Lower lobe of right lung (tissue), 2 donors: ENCODE measurements at regions not wholly inside any gene's neighbourhood (a gene's known extent, or its start where the extent isn't known, plus 50 kb on each side); places are given as distances from the start of the nearest gene placed in this dataset.

ENCODE experiments used
- ATAC-seq, 2 donors: fragments of 200-7000 bp; cut with Tn5 transposase; one replicate each; pipeline ENCODE4 v1.9.1; 2020 to 2022; ENCODE audit warnings: mild to moderate bottlenecking in 2 of 2, moderate library complexity in 2 of 2
- DNase-seq: peaks from one replicate; pipeline ENCODE4 v3.0.0-alpha.2; 2020
- H3K27ac ChIP-seq: fragments of 200-600 bp; one replicate; pipeline ENCODE4 v1.8.0; 2022
- H3K27me3 ChIP-seq: fragments of 200-600 bp; one replicate; pipeline ENCODE4 v1.8.0; 2022; ENCODE audit warnings: low read depth
- H3K36me3 ChIP-seq: fragments of 200-600 bp; one replicate; pipeline ENCODE4 v1.8.0; 2022; ENCODE audit warnings: mild to moderate bottlenecking
- H3K4me1 ChIP-seq: fragments of 200-600 bp; one replicate; pipeline ENCODE4 v1.8.0; 2022
- H3K4me3 ChIP-seq: fragments of 200-600 bp; one replicate; pipeline ENCODE4 v1.8.0; 2022; ENCODE audit warnings: mild to moderate bottlenecking
- H3K9me3 ChIP-seq: fragments of 200-600 bp; one replicate; pipeline ENCODE4 v1.8.0; 2022
- intact Hi-C: fragments of 100-400 bp; cut with DNase I; formaldehyde crosslinking; loops from one replicate; pipeline ENCODE4 v1.11.0; 2022
- TF ChIP-seq, protein P1 (sequence below): fragments of 200-600 bp; IDR thresholded peaks from one replicate; pipeline ENCODE4 v1.8.0; 2022; ENCODE audit warnings: antibody characterized with exemption, mild to moderate bottlenecking
- donor health status: DM: no; HTN: yes; CAD: no; lungs with severe emphysema.

DNA sequence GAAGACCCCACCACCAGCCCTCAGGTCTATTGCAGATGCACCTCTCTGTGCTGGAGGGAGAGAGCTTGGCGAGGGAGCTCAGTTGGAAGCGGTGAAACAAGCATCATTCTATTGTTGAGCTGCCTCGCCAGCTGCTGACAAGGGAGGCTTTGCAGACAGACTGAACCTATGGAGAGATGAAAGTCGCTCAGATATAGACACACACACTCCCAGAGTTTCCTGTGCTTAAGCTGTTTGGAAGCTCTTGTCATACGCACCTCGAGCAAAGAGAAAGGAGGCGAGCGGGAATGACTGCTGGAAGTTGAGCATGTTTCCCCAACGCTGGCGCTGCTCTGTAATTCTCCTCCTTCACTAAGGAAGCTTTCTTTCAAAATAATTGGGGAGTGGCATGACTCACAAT lies 126.1 kb downstream of the TRIM29 start:
- no peak for ATAC-seq
- intact Hi-C loops = no loop called here
- peaks cover 29% of the 10 kb centered on the region for H3K27me3 ChIP-seq

DNA sequence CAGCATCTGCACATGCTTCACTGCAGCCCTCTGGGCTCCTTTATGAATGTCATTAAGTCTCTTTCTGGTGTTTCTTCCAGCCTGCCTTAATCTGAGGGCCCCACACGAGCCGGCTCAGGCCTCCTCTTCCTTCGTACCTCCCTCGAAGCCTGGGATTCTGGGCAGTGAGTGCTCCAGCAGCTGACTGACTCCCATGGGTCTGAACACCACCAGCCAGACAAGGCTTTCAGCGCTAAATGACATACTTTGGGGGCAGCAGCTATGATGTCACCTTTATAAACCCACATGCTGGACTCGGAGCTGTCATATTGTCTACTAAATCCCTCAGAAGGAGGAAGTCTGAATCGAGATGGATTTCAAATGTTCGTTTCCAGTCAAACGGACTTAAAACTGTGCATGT lies 127.1 kb downstream of the TRIM29 start:
- ATAC-seq (no peak), DNase-seq (no peak)
- no peak overlapping the region for H3K4me3 ChIP-seq
- intact Hi-C loops = no loop called here
- TF ChIP-seq, protein P1, sequence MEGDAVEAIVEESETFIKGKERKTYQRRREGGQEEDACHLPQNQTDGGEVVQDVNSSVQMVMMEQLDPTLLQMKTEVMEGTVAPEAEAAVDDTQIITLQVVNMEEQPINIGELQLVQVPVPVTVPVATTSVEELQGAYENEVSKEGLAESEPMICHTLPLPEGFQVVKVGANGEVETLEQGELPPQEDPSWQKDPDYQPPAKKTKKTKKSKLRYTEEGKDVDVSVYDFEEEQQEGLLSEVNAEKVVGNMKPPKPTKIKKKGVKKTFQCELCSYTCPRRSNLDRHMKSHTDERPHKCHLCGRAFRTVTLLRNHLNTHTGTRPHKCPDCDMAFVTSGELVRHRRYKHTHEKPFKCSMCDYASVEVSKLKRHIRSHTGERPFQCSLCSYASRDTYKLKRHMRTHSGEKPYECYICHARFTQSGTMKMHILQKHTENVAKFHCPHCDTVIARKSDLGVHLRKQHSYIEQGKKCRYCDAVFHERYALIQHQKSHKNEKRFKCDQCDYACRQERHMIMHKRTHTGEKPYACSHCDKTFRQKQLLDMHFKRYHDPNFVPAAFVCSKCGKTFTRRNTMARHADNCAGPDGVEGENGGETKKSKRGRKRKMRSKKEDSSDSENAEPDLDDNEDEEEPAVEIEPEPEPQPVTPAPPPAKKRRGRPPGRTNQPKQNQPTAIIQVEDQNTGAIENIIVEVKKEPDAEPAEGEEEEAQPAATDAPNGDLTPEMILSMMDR = no peak
- H3K27me3 ChIP-seq = peaks cover 22% of the 10 kb centered on the region
- H3K4me1 ChIP-seq = no peaks in the 10 kb centered on the region
- H3K9me3 ChIP-seq = no peaks in the 10 kb centered on the region
- H3K27ac ChIP-seq = no peak overlapping the region
- H3K36me3 ChIP-seq = no peaks in the 10 kb centered on the region

More for the DNA sequence above, 126.1 kb downstream of the TRIM29 start:
- Histone ChIP-seq H3K27ac (no peak overlapping the region), H3K36me3 (no peaks in the 10 kb centered on the region), H3K4me1 (no peaks in the 10 kb centered on the region), H3K9me3 (no peaks in the 10 kb centered on the region), H3K4me3 (no peak overlapping the region)
- TF ChIP-seq, protein P1 = no peak
- no peak for DNase-seq

DNA sequence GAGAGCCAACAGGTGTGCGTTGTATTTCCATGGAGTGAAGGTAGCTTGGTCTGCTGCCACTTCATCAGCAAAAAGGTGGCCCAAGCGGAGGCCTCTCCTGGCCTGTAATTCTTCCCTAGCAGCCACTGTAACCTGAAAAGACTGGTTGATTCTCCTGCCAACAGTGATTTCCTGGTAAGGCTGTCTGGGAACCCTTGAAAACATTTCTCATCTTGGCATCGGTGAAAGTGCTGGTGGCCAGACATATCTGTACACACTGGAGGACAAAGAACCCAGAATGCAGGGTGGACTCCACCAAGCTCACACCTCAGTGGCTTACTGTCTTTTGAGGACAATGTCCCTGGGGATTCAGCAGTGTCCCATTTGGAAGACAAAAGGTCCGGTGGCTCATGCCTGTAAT lies 128.0 kb downstream of the TRIM29 start:
- no peaks in the 10 kb centered on the region for H3K4me1 ChIP-seq
- no peaks in the 10 kb centered on the region for H3K9me3 ChIP-seq
- no peaks in the 10 kb centered on the region for H3K36me3 ChIP-seq
- H3K4me3 ChIP-seq = no peak overlapping the region
- no peak for DNase-seq
- TF ChIP-seq, protein P1 = no peak
- intact Hi-C loops = no loop called here
- H3K27ac ChIP-seq = no peak overlapping the region
- peaks cover 22% of the 10 kb centered on the region for H3K27me3 ChIP-seq
- ATAC-seq = no peak

DNA sequence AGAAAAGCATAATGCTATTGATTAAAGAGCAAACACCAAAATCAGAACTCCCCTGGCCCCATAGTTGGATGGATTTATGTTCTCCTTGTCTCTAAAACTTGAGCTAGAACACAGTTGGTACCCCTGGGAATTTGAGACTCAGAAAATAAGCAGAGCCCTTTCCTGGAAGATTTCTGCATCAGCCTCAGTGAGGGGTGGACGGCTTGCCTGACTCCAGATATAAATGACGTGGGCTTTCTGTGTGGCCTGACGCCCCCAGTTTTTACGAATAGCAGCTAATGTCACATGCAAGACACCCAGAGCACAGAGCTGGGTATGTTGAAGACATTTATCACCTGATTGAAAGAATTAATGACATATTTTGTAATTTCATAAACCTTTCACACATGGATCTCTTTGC lies 130.8 kb downstream of the TRIM29 start:
- intact Hi-C loops = no loop called here

DNA sequence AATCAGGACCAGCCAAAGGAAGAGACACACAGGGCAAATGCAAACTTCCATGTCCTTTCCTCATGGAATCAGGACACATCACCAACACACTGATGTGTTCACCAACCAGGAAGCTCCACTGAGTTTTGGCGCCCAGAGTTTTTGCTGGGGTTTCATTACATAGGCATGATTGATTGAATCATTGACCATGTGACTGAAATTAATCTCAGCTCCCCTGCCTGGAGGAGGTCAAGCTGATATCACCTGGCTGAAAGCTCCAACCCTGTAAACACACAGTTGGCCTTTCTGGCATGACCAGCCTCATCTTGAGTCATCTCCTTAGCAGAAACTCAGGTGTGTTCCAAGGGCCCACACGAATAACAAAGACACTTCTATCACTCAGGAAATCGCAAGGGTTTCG lies 133.2 kb downstream of the TRIM29 start:
- no peaks in the 10 kb centered on the region for H3K9me3 ChIP-seq
- intact Hi-C loops = no loop called here
- TF ChIP-seq, protein P1 = no peak
- no peak overlapping the region for H3K27ac ChIP-seq
- no peak overlapping the region for H3K4me3 ChIP-seq
- H3K4me1 ChIP-seq = no peaks in the 10 kb centered on the region
- ATAC-seq (no peak), DNase-seq (no peak)
- H3K36me3 ChIP-seq = no peaks in the 10 kb centered on the region
- H3K27me3 ChIP-seq = peaks cover 15% of the 10 kb centered on the region

More for the DNA sequence above, 130.8 kb downstream of the TRIM29 start:
- H3K27ac ChIP-seq = no peak overlapping the region
- H3K4me1 ChIP-seq = no peaks in the 10 kb centered on the region
- ATAC-seq (no peak), DNase-seq (no peak)
- H3K27me3 ChIP-seq = peaks cover 20% of the 10 kb centered on the region
- no peaks in the 10 kb centered on the region for H3K36me3 ChIP-seq
- no peaks in the 10 kb centered on the region for H3K9me3 ChIP-seq
- TF ChIP-seq, protein P1 = no peak
- H3K4me3 ChIP-seq = no peak overlapping the region
